H1 (cell line): ENCODE measurements at regions not wholly inside any gene's neighbourhood (a gene's known extent, or its start where the extent isn't known, plus 50 kb on each side); places are given as distances from the start of the nearest gene placed in this dataset.

ENCODE experiments used
- CHD2 ChIP-seq: IDR thresholded peaks from 2 replicates; pipeline ENCODE4 v1.6.1; 2012; ENCODE audit warnings: low read length, improper control_type of control experiment
- CTCF ChIP-seq, 3 experiments: IDR thresholded peaks; 1 replicate in 2 of 3; 2 replicates in 1 of 3; pipeline versions ENCODE4 v1.5.1 to v1.6.1; 2011; ENCODE audit warnings: low read length in 3 of 3, mild to moderate bottlenecking in 3 of 3, inconsistent platforms in 2 of 3, low read depth in 1 of 3, moderate library complexity in 1 of 3; ENCODE audit not compliant: insufficient read depth in 1 of 3; ENCODE audit errors: control extremely low read depth in 1 of 3
- E2F6 ChIP-seq: IDR thresholded peaks from 2 replicates; pipeline ENCODE4 v1.6.1; 2012; ENCODE audit warnings: inconsistent platforms
- EP300 ChIP-seq, 2 experiments: IDR thresholded peaks; 1 replicate in 1 of 2; 2 replicates in 1 of 2; pipeline ENCODE4 v1.6.1; 2011 to 2012; ENCODE audit warnings: low read depth in 2 of 2, low read length in 2 of 2, mild to moderate bottlenecking in 2 of 2, borderline replicate concordance in 1 of 2, inconsistent platforms in 1 of 2, moderate library complexity in 1 of 2
- EZH2 ChIP-seq: fragments of 200-600 bp; sonication (generic); IDR thresholded peaks from 2 replicates; pipeline ENCODE4 v1.7.1; 2012; ENCODE audit warnings: low read depth, mild to moderate bottlenecking, moderate library complexity, low read length, inconsistent platforms; ENCODE audit not compliant: severe bottlenecking
- FOSL1 ChIP-seq: IDR thresholded peaks from 2 replicates; pipeline ENCODE4 v1.6.1; 2011; ENCODE audit warnings: mild to moderate bottlenecking, low read depth, low read length, moderate library complexity; ENCODE audit not compliant: insufficient read depth
- JUN ChIP-seq: IDR thresholded peaks from 2 replicates; pipeline ENCODE4 v1.6.1; 2011; ENCODE audit warnings: low read depth, mild to moderate bottlenecking, improper control_type of control experiment, low read length
- NRF1 ChIP-seq: IDR thresholded peaks from 2 replicates; pipeline ENCODE4 v1.6.1; 2011; ENCODE audit warnings: mild to moderate bottlenecking, low read depth, low read length, improper control_type of control experiment
- POLR2A ChIP-seq, 2 experiments: IDR thresholded peaks; 1 replicate in 1 of 2; 2 replicates in 1 of 2; pipeline ENCODE4 v1.6.1; 2011; ENCODE audit warnings: low read depth in 2 of 2, low read length in 2 of 2, mild to moderate bottlenecking in 2 of 2; ENCODE audit errors: control extremely low read depth in 1 of 2
- POLR2AphosphoS5 ChIP-seq: IDR thresholded peaks from 2 replicates; pipeline ENCODE4 v1.6.1; 2011; ENCODE audit warnings: low read depth, low read length
- RAD21 ChIP-seq, 2 experiments: IDR thresholded peaks in 1 of 2; conservative IDR thresholded peaks in 1 of 2; 2 replicates each; pipeline ENCODE4 v1.6.1; 2011; ENCODE audit warnings: low read depth in 2 of 2, low read length in 2 of 2, improper control_type of control experiment in 1 of 2, inconsistent platforms in 1 of 2, mild to moderate bottlenecking in 1 of 2, moderate library complexity in 1 of 2
- SAP30 ChIP-seq: fragments of 300-600 bp; sonication (generic); IDR thresholded peaks from 2 replicates; pipeline ENCODE4 v1.7.1; 2012; ENCODE audit warnings: low read length, moderate library complexity, mild to moderate bottlenecking, inconsistent platforms; ENCODE audit not compliant: insufficient read depth, insufficient replicate concordance
- SP1 ChIP-seq: IDR thresholded peaks from 2 replicates; pipeline ENCODE4 v1.6.1; 2011; ENCODE audit warnings: low read depth, low read length
- TEAD4 ChIP-seq: IDR thresholded peaks from 2 replicates; pipeline ENCODE4 v1.6.1; 2012; ENCODE audit warnings: low read depth, low read length, inconsistent platforms, mixed read lengths

- TF ChIP-seq EZH2 (no peak), POLR2A (IDR thresholded peaks at IDR 0.05; ENCODE audit: control extremely low read depth in 1 of 2, low read depth in 2 of 2, low read length in 2 of 2) (no peak), NRF1 (no peak), CTCF (IDR thresholded peaks at IDR 0.05; ENCODE audit: control extremely low read depth in 1 of 3, insufficient read depth in 1 of 3, low read depth in 1 of 3, low read length in 3 of 3) (no peak), POLR2AphosphoS5 (no peak), EP300 (IDR thresholded peaks at IDR 0.05; ENCODE audit: borderline replicate concordance in 1 of 2, low read depth in 2 of 2, low read length in 2 of 2) (no peak), CHD2 (no peak), TEAD4 (no peak), SAP30 (no peak), RAD21 (IDR thresholded peaks at IDR 0.05 in 1 of 2, conservative IDR thresholded peaks at IDR 0.05 in 1 of 2; ENCODE audit: low read depth in 2 of 2, low read length in 2 of 2) (no peak), JUN (no peak), E2F6 (no peak), SP1 (no peak), FOSL1 (no peak)
Observed at GRCh38 chr3:81161851-81162250, 599.6 kb downstream of the GBE1 start.
